DND-41 (cell line): ENCODE measurements at regions not wholly inside any gene's neighbourhood (a gene's known extent, or its start where the extent isn't known, plus 50 kb on each side); places are given as distances from the start of the nearest gene placed in this dataset.

Source experiments
- ATAC-seq: fragments of 200-7000 bp; cut with Tn5 transposase; 3 replicates; pipeline ENCODE4 v1.9.1; 2021; ENCODE audit warnings: low read depth; ENCODE audit not compliant: insufficient read depth
- DNase-seq: peaks from one replicate; pipeline ENCODE4 v3.0.0-alpha.2; 2020
- H2AFZ ChIP-seq: 2 replicates; pipeline ENCODE4 v1.6.0; 2012; ENCODE audit warnings: low read depth, low read length
- H3K27ac ChIP-seq: 2 replicates; pipeline ENCODE4 v1.5.1; 2012; ENCODE audit warnings: low read length, inconsistent platforms
- H3K27me3 ChIP-seq: fragments of 200-600 bp; sonication (generic); 2 replicates; pipeline ENCODE4 v1.6.0; 2012; ENCODE audit warnings: low read length, mild to moderate bottlenecking, inconsistent platforms; ENCODE audit not compliant: insufficient read depth, poor library complexity
- H3K36me3 ChIP-seq: 2 replicates; pipeline ENCODE4 v1.5.1; 2012; ENCODE audit warnings: low read length, inconsistent platforms; ENCODE audit not compliant: insufficient read depth
- H3K4me1 ChIP-seq: 2 replicates; pipeline ENCODE4 v1.5.1; 2012; ENCODE audit warnings: mild to moderate bottlenecking, low read length; ENCODE audit not compliant: insufficient read depth
- H3K4me2 ChIP-seq: 2 replicates; pipeline ENCODE4 v1.6.0; 2012; ENCODE audit warnings: mild to moderate bottlenecking, moderate library complexity, low read length, inconsistent platforms; ENCODE audit not compliant: insufficient read depth
- H3K4me3 ChIP-seq, 2 experiments: fragments of 200-600 bp in 1 of 2; shearing (Covaris generic) in 1 of 2; 2 replicates each; pipeline ENCODE4 v1.5.1; 2012 to 2016; ENCODE audit warnings: inconsistent platforms in 2 of 2, low read length in 2 of 2, mild to moderate bottlenecking in 2 of 2, low read depth in 1 of 2, moderate library complexity in 1 of 2
- H3K79me2 ChIP-seq: 2 replicates; pipeline ENCODE4 v1.6.0; 2012; ENCODE audit warnings: low read length, inconsistent platforms; ENCODE audit not compliant: insufficient read depth
- H3K9ac ChIP-seq: 2 replicates; pipeline ENCODE4 v1.6.0; 2012; ENCODE audit warnings: low read depth, mild to moderate bottlenecking, inconsistent platforms, low read length, moderate library complexity
- H3K9me3 ChIP-seq: 2 replicates; pipeline ENCODE4 v1.5.1; 2012; ENCODE audit warnings: low read length, moderate library complexity, mild to moderate bottlenecking, inconsistent platforms; ENCODE audit not compliant: insufficient read depth, severe bottlenecking
- H4K20me1 ChIP-seq: 2 replicates; pipeline ENCODE4 v1.6.0; 2012; ENCODE audit warnings: low read length; ENCODE audit not compliant: insufficient read depth
- CTCF ChIP-seq: IDR thresholded peaks from 2 replicates; pipeline ENCODE4 v1.5.1; 2012; ENCODE audit warnings: borderline replicate concordance, low read length, moderate library complexity, mild to moderate bottlenecking; ENCODE audit not compliant: poor library complexity, severe bottlenecking; ENCODE audit errors: extremely low read depth
- EZH2 ChIP-seq: IDR thresholded peaks from 3 replicates; pipeline ENCODE4 v1.6.1; 2012; ENCODE audit warnings: borderline replicate concordance, low read depth, mild to moderate bottlenecking, moderate library complexity, low read length, inconsistent platforms; ENCODE audit not compliant: severe bottlenecking

GRCh38 chr4:124183926-124184325 is 528.6 kb downstream of the ANKRD50 start:
- Histone ChIP-seq H3K27ac (no peak overlapping the region), H3K4me3 (no peak overlapping the region), H4K20me1 (no peaks in the 10 kb centered on the region), H3K79me2 (no peaks in the 10 kb centered on the region), H3K9me3 (no peaks in the 10 kb centered on the region), H3K27me3 (no peaks in the 10 kb centered on the region), H3K9ac (no peak overlapping the region), H2AFZ (no peak overlapping the region), H3K36me3 (no peaks in the 10 kb centered on the region), H3K4me2 (no peak overlapping the region), H3K4me1 (no peaks in the 10 kb centered on the region)
- TF ChIP-seq EZH2 = no peak
- ATAC-seq (no peak), DNase-seq (no peak)

GRCh38 chr4:124184792-124185191 is 527.7 kb downstream of the ANKRD50 start:
- no peaks in the 10 kb centered on the region for H3K9me3 ChIP-seq
- no peak overlapping the region for H3K9ac ChIP-seq
- no peaks in the 10 kb centered on the region for H3K79me2 ChIP-seq
- no peaks in the 10 kb centered on the region for H3K36me3 ChIP-seq
- H3K4me1 ChIP-seq = no peaks in the 10 kb centered on the region
- H3K27ac ChIP-seq = no peak overlapping the region
- H3K4me3 ChIP-seq = no peak overlapping the region
- no peaks in the 10 kb centered on the region for H4K20me1 ChIP-seq
- DNase-seq (no peak), ATAC-seq (no peak)
- TF ChIP-seq CTCF (no peak), EZH2 (no peak)
- H3K4me2 ChIP-seq = no peak overlapping the region
- no peak overlapping the region for H2AFZ ChIP-seq
- no peaks in the 10 kb centered on the region for H3K27me3 ChIP-seq

- Histone ChIP-seq H3K9me3 (no peaks in the 10 kb centered on the region), H3K79me2 (no peaks in the 10 kb centered on the region), H3K27ac (no peak overlapping the region), H3K9ac (no peak overlapping the region), H3K36me3 (no peaks in the 10 kb centered on the region), H4K20me1 (no peaks in the 10 kb centered on the region), H2AFZ (no peak overlapping the region), H3K4me1 (no peaks in the 10 kb centered on the region), H3K4me3 (no peak overlapping the region), H3K4me2 (no peak overlapping the region), H3K27me3 (no peaks in the 10 kb centered on the region)
- DNase-seq (no peak), ATAC-seq (no peak)
- TF ChIP-seq CTCF = no peak
- TF ChIP-seq EZH2 = no peak
Measured at GRCh38 chr4:124188595-124188994, 523.9 kb downstream of the ANKRD50 start.

- TF ChIP-seq CTCF (no peak), EZH2 (no peak)
- no peak overlapping the region for H3K4me3 ChIP-seq
- H2AFZ ChIP-seq = no peak overlapping the region
- H3K36me3 ChIP-seq = no peaks in the 10 kb centered on the region
- H3K9me3 ChIP-seq = no peaks in the 10 kb centered on the region
- H3K4me2 ChIP-seq = no peak overlapping the region
- no peak overlapping the region for H3K27ac ChIP-seq
- DNase-seq = no peak
- no peaks in the 10 kb centered on the region for H3K79me2 ChIP-seq
- no peaks in the 10 kb centered on the region for H4K20me1 ChIP-seq
- no peaks in the 10 kb centered on the region for H3K4me1 ChIP-seq
- no peak for ATAC-seq
- no peaks in the 10 kb centered on the region for H3K27me3 ChIP-seq
- H3K9ac ChIP-seq = no peak overlapping the region
Measured at GRCh38 chr4:124189545-124189944, 523.0 kb downstream of the ANKRD50 start.
